Endothelial cell of umbilical vein (primary cell): ENCODE measurements at regions not wholly inside any gene's neighbourhood (a gene's known extent, or its start where the extent isn't known, plus 50 kb on each side); places are given as distances from the start of the nearest gene placed in this dataset.

ENCODE experiments used
- BruUV-seq: library from RNA; stranded (reverse); fragments of 400-500 nt; replicated peaks from 2 replicates; lab custom pipeline; 2021; lab: Mats Ljungman, UMichigan
- CTCF ChIA-PET: fragments of 300-600, 350-600 bp; sonication (Branson Sonifier 250); formaldehyde crosslinking; loops from one replicate; lab custom pipeline; 2021; ENCODE audit warnings: antibody characterized with exemption, inconsistent platforms; lab: Charles Lee
- POLR2A ChIA-PET: fragments of 300-600, 350-600 bp; sonication (Branson Sonifier 250); formaldehyde crosslinking; loops from one replicate; lab custom pipeline; 2021; ENCODE audit warnings: antibody characterized with exemption, inconsistent platforms; lab: Charles Lee
- DNase-seq: peaks from one replicate; pipeline ENCODE4 v3.0.0-alpha.2; 2011; ENCODE audit warnings: low read depth, low spot score
- FAIRE-seq: peaks from 2 replicates; lab custom pipeline; 2011; peaks lifted over from hg19 to GRCh38; lab: Jason Lieb, UNC
- H2AFZ ChIP-seq: 2 replicates; pipeline ENCODE4 v1.6.0; 2012; ENCODE audit warnings: low read depth, low read length, control low read depth, inconsistent platforms
- H3K27ac ChIP-seq: 2 replicates; pipeline ENCODE4 v1.5.1; 2011; ENCODE audit warnings: low read depth, mild to moderate bottlenecking, control low read depth, low read length, moderate library complexity; ENCODE audit not compliant: insufficient read depth
- H3K27me3 ChIP-seq, 2 experiments: 2 replicates each; pipeline versions ENCODE4 v1.6.0 to v1.6.1; 2011; ENCODE audit warnings: low read length in 2 of 2, mixed read lengths in 1 of 2; ENCODE audit not compliant: control insufficient read depth in 2 of 2, insufficient read depth in 2 of 2
- H3K36me3 ChIP-seq, 2 experiments: 2 replicates in 1 of 2; 3 replicates in 1 of 2; pipeline ENCODE4 v1.5.1; 2011; ENCODE audit warnings: low read length in 2 of 2, mild to moderate bottlenecking in 1 of 2, moderate library complexity in 1 of 2; ENCODE audit not compliant: control insufficient read depth in 2 of 2, insufficient read depth in 2 of 2; ENCODE audit errors: extremely low read depth in 1 of 2
- H3K4me1 ChIP-seq: 3 replicates; pipeline ENCODE4 v1.5.1; 2011; ENCODE audit warnings: mild to moderate bottlenecking, low read length; ENCODE audit not compliant: control insufficient read depth, insufficient read depth; ENCODE audit errors: extremely low read depth
- H3K4me2 ChIP-seq: 2 replicates; pipeline ENCODE4 v1.6.1; 2011; ENCODE audit warnings: low read length, control low read depth, mixed read lengths; ENCODE audit not compliant: insufficient read depth
- H3K4me3 ChIP-seq, 3 experiments: fragments of 200-600 bp in 1 of 3; sonication (generic), shearing (Covaris generic) in 1 of 3; replicated peaks in 1 of 3; 2 replicates each; pipeline ENCODE4 v1.5.1; 2011 to 2016; ENCODE audit warnings: control low read depth in 3 of 3, low read length in 3 of 3, mild to moderate bottlenecking in 2 of 3, inconsistent platforms in 1 of 3, low read depth in 1 of 3, moderate library complexity in 1 of 3; ENCODE audit not compliant: insufficient read depth in 1 of 3
- H3K79me2 ChIP-seq: 2 replicates; pipeline ENCODE4 v1.6.0; 2012; ENCODE audit warnings: low read length, inconsistent platforms; ENCODE audit not compliant: control insufficient read depth, insufficient read depth
- H3K9ac ChIP-seq: replicated peaks from 2 replicates; pipeline ENCODE3; 2011; ENCODE audit warnings: low read length, control low read depth; ENCODE audit not compliant: insufficient read depth; ENCODE audit errors: extremely low read depth
- H3K9me1 ChIP-seq: replicated peaks from 3 replicates; pipeline ENCODE4 v1.6.0; 2011; ENCODE audit warnings: mild to moderate bottlenecking, low read length; ENCODE audit not compliant: control insufficient read depth, insufficient read depth; ENCODE audit errors: extremely low read depth
- H3K9me3 ChIP-seq: replicated peaks from 2 replicates; pipeline ENCODE4 v1.5.1; 2012; ENCODE audit warnings: low read length, inconsistent platforms; ENCODE audit not compliant: control insufficient read depth, insufficient read depth
- H4K20me1 ChIP-seq: replicated peaks from 2 replicates; pipeline ENCODE3; 2011; ENCODE audit warnings: mild to moderate bottlenecking, low read length; ENCODE audit not compliant: control insufficient read depth, insufficient read depth; ENCODE audit errors: extremely low read depth
- CTCF ChIP-seq, 2 donors: IDR thresholded peaks; 1 replicate in 1 of 2; 2 replicates in 1 of 2; pipeline ENCODE4 v1.5.1; 2011; ENCODE audit warnings: low read length in 2 of 2, mild to moderate bottlenecking in 2 of 2, moderate library complexity in 2 of 2, control low read depth in 1 of 2, inconsistent platforms in 1 of 2, low read depth in 1 of 2; ENCODE audit not compliant: insufficient read depth in 1 of 2; ENCODE audit errors: extremely low read depth in 1 of 2
- EZH2 ChIP-seq: IDR thresholded peaks from 2 replicates; pipeline ENCODE4 v1.6.1; 2012; ENCODE audit warnings: borderline replicate concordance, low read depth, mild to moderate bottlenecking, moderate library complexity, low read length, inconsistent platforms; ENCODE audit not compliant: severe bottlenecking
- FOS ChIP-seq: IDR thresholded peaks from 2 replicates; pipeline ENCODE4 v1.6.1; 2011; ENCODE audit warnings: mild to moderate bottlenecking, low read length, moderate library complexity, borderline replicate concordance; ENCODE audit not compliant: insufficient read depth
- GATA2 ChIP-seq: IDR thresholded peaks from 2 replicates; pipeline ENCODE4 v1.7.0; 2011; ENCODE audit warnings: low read depth, mild to moderate bottlenecking, moderate library complexity, mixed read lengths, low read length; ENCODE audit not compliant: insufficient read length, insufficient read depth
- JUN ChIP-seq: IDR thresholded peaks from 2 replicates; pipeline ENCODE4 v1.6.1; 2011; ENCODE audit warnings: borderline replicate concordance, low read depth; ENCODE audit not compliant: insufficient read length, insufficient read depth
- MAX ChIP-seq: IDR thresholded peaks from 2 replicates; pipeline ENCODE4 v1.6.1; 2011; ENCODE audit not compliant: insufficient read depth, insufficient read length
- MYC ChIP-seq: IDR thresholded peaks from one replicate; pipeline ENCODE4 v1.6.1; 2011; ENCODE audit warnings: mild to moderate bottlenecking, low read depth, low read length
- POLR2A ChIP-seq: IDR thresholded peaks from 2 replicates; pipeline ENCODE4 v1.6.1; 2012; ENCODE audit warnings: low read depth, mild to moderate bottlenecking, control low read depth, low read length
- POLR2AphosphoS5 ChIP-seq: IDR thresholded peaks from 2 replicates; pipeline ENCODE4 v1.6.1; 2012; ENCODE audit warnings: low read depth, mild to moderate bottlenecking, control low read depth, low read length, moderate library complexity; ENCODE audit not compliant: insufficient read depth
- dilution Hi-C: fragments of 300-500 bp; cut with MboI; formaldehyde crosslinking; loops from one replicate; pipeline ENCODE4 v1.15.0; 2019; ENCODE audit warnings: low sequenced_read_pairs; ENCODE audit not compliant: extremely low pct_ligation_motif_present
- intact Hi-C: fragments of 100-400 bp; cut with micrococcal nuclease; formaldehyde crosslinking; loops from one replicate; pipeline ENCODE4 v1.10.0; 2022

- H3K79me2 ChIP-seq = no peaks in the 10 kb centered on the region
- H3K9me3 ChIP-seq = no peaks in the 10 kb centered on the region
- no peak overlapping the region for H2AFZ ChIP-seq
- H3K9ac ChIP-seq = no peak overlapping the region
- no peaks in the 10 kb centered on the region for H3K9me1 ChIP-seq
- no peaks in the 10 kb centered on the region for H4K20me1 ChIP-seq
- FAIRE-seq (no peak), DNase-seq (no peak)
- dilution Hi-C loops (no loop called here), intact Hi-C loops (no loop called here)
- no peak overlapping the region for H3K4me2 ChIP-seq
- POLR2A ChIA-PET = no interaction called here
- H3K27me3 ChIP-seq = no peaks in the 10 kb centered on the region
- TF ChIP-seq MAX (no peak), JUN (no peak), EZH2 (no peak), GATA2 (no peak), CTCF (IDR thresholded peaks at IDR 0.05; ENCODE audit: extremely low read depth in 1 of 2, insufficient read depth in 1 of 2, low read depth in 1 of 2, low read length in 2 of 2) (no peak), FOS (no peak), POLR2AphosphoS5 (no peak), POLR2A (no peak), MYC (no peak)
- no TSS peak for BruUV-seq
- no peak overlapping the region for H3K27ac ChIP-seq
- H3K36me3 ChIP-seq = no peaks in the 10 kb centered on the region
- no peaks in the 10 kb centered on the region for H3K4me1 ChIP-seq
- CTCF ChIA-PET = no interaction called here
- no peak overlapping the region for H3K4me3 ChIP-seq
Measured at GRCh38 chr20:22410556-22411130, 173.7 kb downstream of the FOXA2 start.
